ENCODE measurements at regions not wholly inside any gene's neighbourhood (a gene's known extent, or its start where the extent isn't known, plus 50 kb on each side); places are given as distances from the start of the nearest gene placed in this dataset.
"Not testable (repeated sequence)": the region's sequence is repeated elsewhere in the genome, so short reads cannot be mapped to it uniquely, and the experiment has no call there.

GRCh38 chr1:178607718-178608408, 95.0 kb downstream of the TEX35 start:
- no peak for DNase-seq (ENCODE audit: low spot score)

GRCh38 chr1:178609015-178609414, 96.1 kb downstream of the TEX35 start:
- no peak for DNase-seq (ENCODE audit: low spot score)

GRCh38 chr1:178610690-178611410, 97.9 kb downstream of the TEX35 start:
- not testable (repeated sequence) for DNase-seq (ENCODE audit: low spot score)

- no peak for DNase-seq (ENCODE audit: low spot score)
Measured at GRCh38 chr1:178612261-178612660, 99.4 kb downstream of the TEX35 start.

GRCh38 chr1:178613271-178613945, 100.5 kb downstream of the TEX35 start:
- no peak for DNase-seq (ENCODE audit: low spot score)

- peak; percentile 8 for DNase-seq (ENCODE audit: low spot score)
Measured at GRCh38 chr1:178614286-178614685, 101.4 kb downstream of the TEX35 start.

- no peak for DNase-seq (ENCODE audit: low spot score)
Measured at GRCh38 chr1:178619042-178619927, 105.8 kb upstream of the RALGPS2 start.

- DNase-seq (ENCODE audit: low spot score), result no peak
Measured at GRCh38 chr1:178620584-178621475, 104.2 kb upstream of the RALGPS2 start.

- no peak for DNase-seq (ENCODE audit: low spot score)
Measured at GRCh38 chr1:178621822-178622221, 103.2 kb upstream of the RALGPS2 start.

GRCh38 chr1:178625695-178626094, 99.3 kb upstream of the RALGPS2 start:
- DNase-seq (ENCODE audit: low spot score), result no peak

- no peak for DNase-seq (ENCODE audit: low spot score)
Measured at GRCh38 chr1:178627037-178627436, 98.0 kb upstream of the RALGPS2 start.

GRCh38 chr1:178628637-178629251, 96.3 kb upstream of the RALGPS2 start:
- DNase-seq (ENCODE audit: low spot score), result no peak

GRCh38 chr1:178629252-178630154, 95.5 kb upstream of the RALGPS2 start:
- no peak for DNase-seq (ENCODE audit: low spot score)

GRCh38 chr1:178630417-178630816, 94.6 kb upstream of the RALGPS2 start:
- no peak for DNase-seq (ENCODE audit: low spot score)

- DNase-seq (ENCODE audit: low spot score), result no peak
Measured at GRCh38 chr1:178632653-178633052, 92.4 kb upstream of the RALGPS2 start.

- no peak for DNase-seq (ENCODE audit: low spot score)
Measured at GRCh38 chr1:178633056-178633455, 92.0 kb upstream of the RALGPS2 start.

GRCh38 chr1:178634445-178634844, 90.6 kb upstream of the RALGPS2 start:
- DNase-seq (ENCODE audit: low spot score), result no peak

GRCh38 chr1:178637841-178638240, 87.2 kb upstream of the RALGPS2 start:
- no peak for DNase-seq (ENCODE audit: low spot score)

- no peak for DNase-seq (ENCODE audit: low spot score)
Measured at GRCh38 chr1:178639326-178639725, 85.7 kb upstream of the RALGPS2 start.
